ENCODE measurements at regions not wholly inside any gene's neighbourhood (a gene's known extent, or its start where the extent isn't known, plus 50 kb on each side); places are given as distances from the start of the nearest gene placed in this dataset.

- peaks cover 0 to 10% of the 10 kb centered on the region in 2 donors for H3K27me3 Mint-ChIP-seq
- no peak for ATAC-seq (replicated peaks)
- peaks cover 0 to 5% of the 10 kb centered on the region in 2 donors for H3K9me3 Mint-ChIP-seq
- DNase-seq: no peak
- H3K4me3 Mint-ChIP-seq: no peak overlapping the region
- no peaks in the 10 kb centered on the region for H3K36me3 Mint-ChIP-seq
- H3K4me1 Mint-ChIP-seq: no peaks in the 10 kb centered on the region
- H3K27ac Mint-ChIP-seq: no peak overlapping the region
Observed at GRCh38 chr10:128863411-128863810, 603.6 kb upstream of the MGMT start.

GRCh38 chr10:128863823-128864405 lies 603.1 kb upstream of the MGMT start:
- H3K27me3 Mint-ChIP-seq: peaks cover 0 to 10% of the 10 kb centered on the region in 2 donors
- DNase-seq (no peak), ATAC-seq (replicated peaks) (no peak)
- H3K4me3 Mint-ChIP-seq: no peak overlapping the region
- peaks cover 0 to 5% of the 10 kb centered on the region in 2 donors for H3K9me3 Mint-ChIP-seq
- H3K36me3 Mint-ChIP-seq: no peaks in the 10 kb centered on the region
- no peak overlapping the region for H3K27ac Mint-ChIP-seq
- H3K4me1 Mint-ChIP-seq: no peaks in the 10 kb centered on the region

- Mint-ChIP-seq H3K4me1 (no peaks in the 10 kb centered on the region), H3K36me3 (no peaks in the 10 kb centered on the region), H3K9me3 (peaks cover 0 to 5% of the 10 kb centered on the region in 2 donors), H3K27ac (no peak overlapping the region), H3K4me3 (no peak overlapping the region), H3K27me3 (peaks cover 0 to 10% of the 10 kb centered on the region in 2 donors)
- DNase-seq (no peak), ATAC-seq (replicated peaks) (no peak)
Observed at GRCh38 chr10:128864554-128865295, 602.3 kb upstream of the MGMT start.

GRCh38 chr10:128865436-128866195 lies 601.4 kb upstream of the MGMT start:
- Mint-ChIP-seq H3K4me1 (no peaks in the 10 kb centered on the region), H3K27me3 (peaks cover 0 to 9% of the 10 kb centered on the region in 2 donors), H3K4me3 (no peak overlapping the region), H3K27ac (no peak overlapping the region), H3K36me3 (no peaks in the 10 kb centered on the region), H3K9me3 (peaks cover 0 to 5% of the 10 kb centered on the region in 2 donors)
- no peak for ATAC-seq (replicated peaks)
- DNase-seq: no peak

- ATAC-seq (replicated peaks) (no peak), DNase-seq (no peak)
- Mint-ChIP-seq H3K4me3 (no peak overlapping the region), H3K36me3 (no peaks in the 10 kb centered on the region), H3K4me1 (no peaks in the 10 kb centered on the region), H3K27me3 (no peaks in the 10 kb centered on the region), H3K9me3 (no peaks in the 10 kb centered on the region), H3K27ac (no peak overlapping the region)
Observed at GRCh38 chr10:128866551-128866950, 600.5 kb upstream of the MGMT start.

GRCh38 chr10:128867210-128867609 lies 599.8 kb upstream of the MGMT start:
- H3K27ac Mint-ChIP-seq: no peak overlapping the region
- no peaks in the 10 kb centered on the region for H3K9me3 Mint-ChIP-seq
- no peak overlapping the region for H3K4me3 Mint-ChIP-seq
- DNase-seq (no peak), ATAC-seq (replicated peaks) (no peak)
- no peaks in the 10 kb centered on the region for H3K4me1 Mint-ChIP-seq
- no peaks in the 10 kb centered on the region for H3K27me3 Mint-ChIP-seq
- H3K36me3 Mint-ChIP-seq: no peaks in the 10 kb centered on the region

- H3K27ac Mint-ChIP-seq: peak overlapping the region; percentile 10
Observed at GRCh38 chr10:128867819-128868218, 599.2 kb upstream of the MGMT start.

GRCh38 chr10:128868481-128868880 lies 598.6 kb upstream of the MGMT start:
- ATAC-seq (replicated peaks): no peak
- Mint-ChIP-seq H3K36me3 (no peaks in the 10 kb centered on the region), H3K27me3 (no peaks in the 10 kb centered on the region), H3K9me3 (no peaks in the 10 kb centered on the region), H3K4me1 (no peaks in the 10 kb centered on the region), H3K4me3 (no peak overlapping the region), H3K27ac (no peak overlapping the region)
- no peak for DNase-seq

More at GRCh38 chr10:128867819-128868218, 599.2 kb upstream of the MGMT start:
- H3K27me3 Mint-ChIP-seq: no peaks in the 10 kb centered on the region
- H3K4me3 Mint-ChIP-seq: no peak overlapping the region
- no peaks in the 10 kb centered on the region for H3K9me3 Mint-ChIP-seq
- no peak for ATAC-seq (replicated peaks)
- H3K4me1 Mint-ChIP-seq: no peaks in the 10 kb centered on the region
- DNase-seq: no peak
- no peaks in the 10 kb centered on the region for H3K36me3 Mint-ChIP-seq

GRCh38 chr10:128869101-128869749 lies 597.8 kb upstream of the MGMT start:
- no peak for ATAC-seq (replicated peaks)
- H3K27ac Mint-ChIP-seq: no peak overlapping the region
- DNase-seq: no peak
- H3K4me1 Mint-ChIP-seq: no peaks in the 10 kb centered on the region
- no peaks in the 10 kb centered on the region for H3K27me3 Mint-ChIP-seq
- no peaks in the 10 kb centered on the region for H3K9me3 Mint-ChIP-seq
- H3K4me3 Mint-ChIP-seq: no peak overlapping the region
- H3K36me3 Mint-ChIP-seq: no peaks in the 10 kb centered on the region

- Mint-ChIP-seq H3K27me3 (no peaks in the 10 kb centered on the region), H3K36me3 (no peaks in the 10 kb centered on the region), H3K4me3 (no peak overlapping the region)
Observed at GRCh38 chr10:128870830-128871597, 596.0 kb upstream of the MGMT start.

GRCh38 chr10:128871671-128872231 lies 595.3 kb upstream of the MGMT start:
- Mint-ChIP-seq H3K9me3 (no peaks in the 10 kb centered on the region), H3K4me1 (no peaks in the 10 kb centered on the region), H3K4me3 (no peak overlapping the region), H3K27ac (no peak overlapping the region), H3K27me3 (peaks cover 0 to 4% of the 10 kb centered on the region in 2 donors), H3K36me3 (no peaks in the 10 kb centered on the region)
- ATAC-seq (replicated peaks): no peak
- no peak for DNase-seq

More at GRCh38 chr10:128870830-128871597, 596.0 kb upstream of the MGMT start:
- DNase-seq (no peak), ATAC-seq (replicated peaks) (no peak)
- no peaks in the 10 kb centered on the region for H3K9me3 Mint-ChIP-seq
- H3K27ac Mint-ChIP-seq: no peak overlapping the region
- no peaks in the 10 kb centered on the region for H3K4me1 Mint-ChIP-seq

GRCh38 chr10:128873411-128874054 lies 593.5 kb upstream of the MGMT start:
- Mint-ChIP-seq H3K27ac (no peak overlapping the region), H3K4me1 (no peaks in the 10 kb centered on the region), H3K4me3 (no peak overlapping the region), H3K27me3 (peaks cover 0 to 4% of the 10 kb centered on the region in 2 donors), H3K9me3 (peaks cover 0 to 3% of the 10 kb centered on the region in 2 donors), H3K36me3 (no peaks in the 10 kb centered on the region)
- no peak for ATAC-seq (replicated peaks)
- DNase-seq: no peak

GRCh38 chr10:128874331-128874730 lies 592.7 kb upstream of the MGMT start:
- Mint-ChIP-seq H3K4me3 (no peak overlapping the region), H3K36me3 (no peaks in the 10 kb centered on the region), H3K4me1 (no peaks in the 10 kb centered on the region), H3K27me3 (peaks cover 0 to 4% of the 10 kb centered on the region in 2 donors), H3K9me3 (peaks cover 0 to 3% of the 10 kb centered on the region in 2 donors), H3K27ac (no peak overlapping the region)
- no peak for DNase-seq
- no peak for ATAC-seq (replicated peaks)

Data from stimulated activated naive B cell treated with anti-CD40 and anti-IgM and Interleukin-4, amounts not matched to agents 10 μg/mL and 1 μg/mL and 100 μg/mL, for 72 hours (primary cell).